ENCODE measurements at regions not wholly inside any gene's neighbourhood (a gene's known extent, or its start where the extent isn't known, plus 50 kb on each side); places are given as distances from the start of the nearest gene placed in this dataset.

- TF ChIP-seq ZFX (IDR thresholded peaks at IDR 0.05) (no peak), CTCF (conservative IDR thresholded peaks at IDR 0.05) (no peak)
Observed at GRCh38 chr9:86756576-86757381, 190.5 kb downstream of the GAS1 start.
